GM23248 (cell line): ENCODE measurements at regions not wholly inside any gene's neighbourhood (a gene's known extent, or its start where the extent isn't known, plus 50 kb on each side); places are given as distances from the start of the nearest gene placed in this dataset.

Experiments
- EZH2 ChIP-seq: fragments of 200-600 bp; sonication (generic); IDR thresholded peaks from 2 replicates; pipeline ENCODE4 v1.6.1; 2018; ENCODE audit warnings: antibody characterized with exemption, mild to moderate bottlenecking; ENCODE audit not compliant: insufficient read depth, poor library complexity, severe bottlenecking
- EZH2phosphoT487 ChIP-seq: fragments of 200-600 bp; sonication (generic); IDR thresholded peaks from 2 replicates; pipeline ENCODE4 v1.6.1; 2018; ENCODE audit warnings: antibody characterized with exemption, moderate library complexity, mild to moderate bottlenecking, low read depth; ENCODE audit not compliant: insufficient read depth

GRCh38 chr1:178031856-178032320, 62.0 kb upstream of the RASAL2 start:
- no peak for TF ChIP-seq EZH2
- TF ChIP-seq EZH2phosphoT487 = no peak
